Peyer's patch (tissue), 4 donors: ENCODE measurements at regions not wholly inside any gene's neighbourhood (a gene's known extent, or its start where the extent isn't known, plus 50 kb on each side); places are given as distances from the start of the nearest gene placed in this dataset.

Source experiments
- CTCF ChIP-seq, 6 experiments: fragments of 450-650 bp in 4 of 6; fragments of 200-600 bp in 2 of 6; sonication (generic) in 1 of 6; IDR thresholded peaks; one replicate each; pipeline ENCODE4 v1.5.1; 2017 to 2019; ENCODE audit warnings: antibody characterized with exemption in 6 of 6, mild to moderate bottlenecking in 3 of 6, moderate library complexity in 1 of 6
- POLR2A ChIP-seq, 2 donors: fragments of 450-650 bp; IDR thresholded peaks; one replicate each; pipeline ENCODE4 v1.5.1; 2017; ENCODE audit warnings: antibody characterized with exemption in 2 of 2, mild to moderate bottlenecking in 2 of 2, moderate library complexity in 2 of 2

GRCh38 chr2:8144785-8145184 lies 537.1 kb upstream of the ID2 start:
- TF ChIP-seq CTCF (IDR thresholded peaks at IDR 0.05) (no peak), POLR2A (IDR thresholded peaks at IDR 0.05) (no peak)
